ENCODE measurements at regions not wholly inside any gene's neighbourhood (a gene's known extent, or its start where the extent isn't known, plus 50 kb on each side); places are given as distances from the start of the nearest gene placed in this dataset.
"Not testable (repeated sequence)": the region's sequence is repeated elsewhere in the genome, so short reads cannot be mapped to it uniquely, and the experiment has no call there.

GRCh38 chr2:12433626-12433990 is 283.1 kb upstream of the TRIB2 start:
- no peak for DNase-seq

- DNase-seq = no peak
Observed at GRCh38 chr2:12434630-12435098, 282.1 kb upstream of the TRIB2 start.

- no peak for DNase-seq
Observed at GRCh38 chr2:12435430-12436222, 281.1 kb upstream of the TRIB2 start.

- no peak for DNase-seq
Observed at GRCh38 chr2:12436483-12436882, 280.3 kb upstream of the TRIB2 start.

GRCh38 chr2:12436935-12437561 is 279.7 kb upstream of the TRIB2 start:
- DNase-seq = no peak

- no peak for DNase-seq
Observed at GRCh38 chr2:12440731-12441130, 276.0 kb upstream of the TRIB2 start.

GRCh38 chr2:12441750-12442475 is 274.8 kb upstream of the TRIB2 start:
- no peak for DNase-seq

GRCh38 chr2:12442476-12442847 is 274.3 kb upstream of the TRIB2 start:
- peak in 1 of 5 donors; percentile 34 for DNase-seq

- no peak for DNase-seq
Observed at GRCh38 chr2:12448846-12449505, 267.8 kb upstream of the TRIB2 start.

- peak in 1 of 5 donors; percentile 36 for DNase-seq
Observed at GRCh38 chr2:12451726-12452125, 265.0 kb upstream of the TRIB2 start.

GRCh38 chr2:12452185-12452584 is 264.6 kb upstream of the TRIB2 start:
- peak in 1 of 5 donors; percentile 13 for DNase-seq

GRCh38 chr2:12453731-12454130 is 263.0 kb upstream of the TRIB2 start:
- no peak for DNase-seq

- no peak for DNase-seq
Observed at GRCh38 chr2:12455661-12456060, 261.1 kb upstream of the TRIB2 start.

GRCh38 chr2:12456293-12457106 is 260.2 kb upstream of the TRIB2 start:
- DNase-seq = peak in 3 of 5 donors; percentile 20 to 88 (median 28)

GRCh38 chr2:12457831-12458230 is 258.9 kb upstream of the TRIB2 start:
- no peak for DNase-seq

GRCh38 chr2:12463189-12463588 is 253.5 kb upstream of the TRIB2 start:
- DNase-seq = no peak

- no peak for DNase-seq
Observed at GRCh38 chr2:12465631-12466135, 251.1 kb upstream of the TRIB2 start.

- no peak for DNase-seq
Observed at GRCh38 chr2:12467303-12467702, 249.4 kb upstream of the TRIB2 start.

- no peak for DNase-seq
Observed at GRCh38 chr2:12469141-12469561, 247.6 kb upstream of the TRIB2 start.

GRCh38 chr2:12472265-12472664 is 244.5 kb upstream of the TRIB2 start:
- DNase-seq = not testable (repeated sequence)

GRCh38 chr2:12478151-12479064 is 238.3 kb upstream of the TRIB2 start:
- DNase-seq = no peak
